GM12874 (cell line): ENCODE measurements at regions not wholly inside any gene's neighbourhood (a gene's known extent, or its start where the extent isn't known, plus 50 kb on each side); places are given as distances from the start of the nearest gene placed in this dataset.

Source experiments
- CTCF ChIP-seq: IDR thresholded peaks from 2 replicates; pipeline ENCODE4 v1.5.1; 2011; ENCODE audit warnings: low read depth, mild to moderate bottlenecking, control low read depth, low read length, moderate library complexity; ENCODE audit not compliant: insufficient read depth

- no peak for TF ChIP-seq CTCF
Measured at GRCh38 chr4:30103455-30103854, 616.7 kb upstream of the PCDH7 start.

- no peak for TF ChIP-seq CTCF
Measured at GRCh38 chr4:30116401-30116800, 603.8 kb upstream of the PCDH7 start.

- no peak for TF ChIP-seq CTCF
Measured at GRCh38 chr4:30117433-30117832, 602.7 kb upstream of the PCDH7 start.

GRCh38 chr4:30122711-30123110 lies 597.5 kb upstream of the PCDH7 start:
- TF ChIP-seq CTCF, result no peak

GRCh38 chr4:30125868-30126267 lies 594.3 kb upstream of the PCDH7 start:
- no peak for TF ChIP-seq CTCF

- no peak for TF ChIP-seq CTCF
Measured at GRCh38 chr4:30126351-30126750, 593.8 kb upstream of the PCDH7 start.

GRCh38 chr4:30153427-30153826 lies 566.7 kb upstream of the PCDH7 start:
- TF ChIP-seq CTCF, result no peak

GRCh38 chr4:30160140-30160539 lies 560.0 kb upstream of the PCDH7 start:
- TF ChIP-seq CTCF, result no peak
